Rectal smooth muscle tissue (tissue), 1 donor: ENCODE measurements at regions not wholly inside any gene's neighbourhood (a gene's known extent, or its start where the extent isn't known, plus 50 kb on each side); places are given as distances from the start of the nearest gene placed in this dataset.

Experiments
- H3K27ac ChIP-seq: one replicate; pipeline ENCODE4 v1.7.0; 2013; ENCODE audit warnings: low read depth, low read length, inconsistent platforms
- H3K27me3 ChIP-seq: one replicate; pipeline ENCODE4 v1.7.0; 2013; ENCODE audit warnings: low read length; ENCODE audit not compliant: control insufficient read depth, insufficient read depth
- H3K36me3 ChIP-seq: one replicate; pipeline ENCODE4 v1.7.0; 2013; ENCODE audit warnings: low read length; ENCODE audit not compliant: control insufficient read depth, insufficient read depth
- H3K4me1 ChIP-seq: one replicate; pipeline ENCODE4 v1.7.0; 2013; ENCODE audit warnings: low read length; ENCODE audit not compliant: control insufficient read depth, insufficient read depth
- H3K4me3 ChIP-seq: one replicate; pipeline ENCODE4 v1.7.0; 2013; ENCODE audit warnings: low read length
- H3K9ac ChIP-seq: one replicate; pipeline ENCODE4 v1.7.0; 2013; ENCODE audit warnings: low read length

GRCh38 chr1:209510063-209510462, 73.5 kb upstream of the CAMK1G start:
- no peak overlapping the region for H3K27ac ChIP-seq
- H3K27me3 ChIP-seq = no peaks in the 10 kb centered on the region
- H3K36me3 ChIP-seq = no peaks in the 10 kb centered on the region
- no peaks in the 10 kb centered on the region for H3K4me1 ChIP-seq
- no peak overlapping the region for H3K9ac ChIP-seq
- H3K4me3 ChIP-seq = no peak overlapping the region

DNA sequence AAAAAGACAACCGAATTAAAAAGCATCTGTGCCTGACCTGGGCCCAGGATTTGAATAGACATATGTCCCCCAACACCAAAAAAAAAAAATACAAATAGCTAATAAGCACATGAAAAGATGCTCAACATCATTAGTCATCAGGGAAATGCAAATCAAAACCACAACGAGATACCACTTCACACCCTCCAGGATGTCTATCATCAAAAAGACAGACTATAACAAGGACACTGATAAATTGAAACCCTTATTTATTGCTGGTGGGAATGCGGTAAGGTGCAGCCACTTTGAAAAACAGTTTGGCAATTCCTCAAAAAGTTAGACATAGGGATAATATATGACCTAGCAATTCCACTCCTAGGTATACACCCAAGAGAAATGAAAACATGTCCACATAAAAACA, 72.3 kb upstream of the CAMK1G start:
- Histone ChIP-seq H3K36me3 (no peaks in the 10 kb centered on the region), H3K4me1 (no peaks in the 10 kb centered on the region), H3K9ac (no peak overlapping the region), H3K4me3 (no peak overlapping the region), H3K27ac (no peak overlapping the region), H3K27me3 (no peaks in the 10 kb centered on the region)

DNA sequence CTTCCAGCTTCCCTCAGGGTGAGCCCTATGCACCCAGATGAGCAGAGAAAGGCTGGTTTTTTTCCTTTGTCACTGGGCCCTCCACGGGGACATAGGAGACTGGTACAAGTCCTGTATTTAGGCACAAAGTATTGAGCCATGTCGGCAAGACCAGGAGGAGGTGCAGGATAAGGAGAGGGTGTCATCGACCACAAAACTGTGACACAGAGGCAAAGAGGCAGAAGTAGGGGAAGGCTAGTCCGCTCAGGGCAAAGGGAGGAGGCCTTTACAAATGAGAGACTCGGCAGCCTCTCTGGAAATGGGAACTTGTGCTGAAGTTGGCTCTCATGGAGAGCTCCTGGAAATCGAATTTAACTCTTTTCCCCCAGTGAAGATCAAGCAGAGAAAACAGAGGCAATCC, 70.7 kb upstream of the CAMK1G start:
- no peaks in the 10 kb centered on the region for H3K4me1 ChIP-seq
- no peak overlapping the region for H3K4me3 ChIP-seq
- H3K36me3 ChIP-seq = no peaks in the 10 kb centered on the region
- H3K27ac ChIP-seq = no peak overlapping the region
- H3K9ac ChIP-seq = no peak overlapping the region
- H3K27me3 ChIP-seq = no peaks in the 10 kb centered on the region

GRCh38 chr1:209513226-209513625, 70.3 kb upstream of the CAMK1G start:
- no peaks in the 10 kb centered on the region for H3K27me3 ChIP-seq
- no peaks in the 10 kb centered on the region for H3K36me3 ChIP-seq
- H3K4me1 ChIP-seq = no peaks in the 10 kb centered on the region
- H3K9ac ChIP-seq = no peak overlapping the region
- H3K4me3 ChIP-seq = no peak overlapping the region
- H3K27ac ChIP-seq = no peak overlapping the region

DNA sequence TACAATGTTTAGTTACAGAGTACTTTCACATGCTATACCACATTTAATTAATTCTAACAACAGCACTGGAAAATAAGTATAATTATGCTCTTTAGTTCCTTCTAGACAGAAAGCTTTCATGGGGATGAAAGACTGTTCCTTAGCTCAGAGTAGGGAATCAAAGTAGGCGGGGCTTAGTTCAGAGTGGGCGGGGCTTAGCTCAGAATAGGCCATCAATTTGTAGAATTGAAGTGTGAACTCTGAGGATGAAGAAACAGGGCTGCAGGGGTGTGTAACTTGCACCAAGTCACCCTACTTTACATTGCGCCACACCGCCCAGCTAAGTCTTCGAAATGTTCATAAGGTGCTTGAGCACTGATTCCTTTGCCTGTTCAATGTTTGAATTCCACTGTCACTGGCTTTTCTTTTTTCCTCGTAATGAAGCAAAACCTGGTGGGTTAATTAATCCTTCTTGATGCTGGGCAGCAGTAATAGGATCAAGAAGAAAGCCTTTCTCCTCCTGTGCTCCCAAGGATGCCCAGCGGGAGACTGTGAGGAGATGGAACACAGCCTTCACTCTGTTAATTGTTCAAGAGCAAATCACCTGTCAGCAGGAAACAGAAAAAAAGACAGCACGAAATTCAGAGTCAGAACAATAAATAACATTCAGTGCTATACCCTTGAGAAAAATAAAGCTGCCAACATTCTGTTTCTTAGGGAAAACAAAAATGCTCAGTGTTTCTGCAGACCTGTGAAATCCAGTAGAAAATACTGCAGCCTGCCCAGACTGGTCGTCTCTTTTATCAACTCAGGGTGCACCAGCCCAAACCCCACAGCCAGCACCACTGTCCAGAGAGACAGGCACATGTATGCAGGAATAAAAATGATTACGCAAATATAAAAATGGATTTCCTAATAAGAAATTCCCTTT, 66.5 kb upstream of the CAMK1G start:
- H3K9ac ChIP-seq = no peak overlapping the region
- no peaks in the 10 kb centered on the region for H3K36me3 ChIP-seq
- no peaks in the 10 kb centered on the region for H3K27me3 ChIP-seq
- no peak overlapping the region for H3K4me3 ChIP-seq
- no peak overlapping the region for H3K27ac ChIP-seq
- H3K4me1 ChIP-seq = no peaks in the 10 kb centered on the region

GRCh38 chr1:209517681-209518050, 65.8 kb upstream of the CAMK1G start:
- H3K9ac ChIP-seq = no peak overlapping the region
- no peak overlapping the region for H3K27ac ChIP-seq
- no peaks in the 10 kb centered on the region for H3K4me1 ChIP-seq

GRCh38 chr1:209519786-209520185, 63.7 kb upstream of the CAMK1G start:
- no peaks in the 10 kb centered on the region for H3K27me3 ChIP-seq
- H3K36me3 ChIP-seq = no peaks in the 10 kb centered on the region
- H3K4me3 ChIP-seq = no peak overlapping the region
- H3K9ac ChIP-seq = no peak overlapping the region
- no peaks in the 10 kb centered on the region for H3K4me1 ChIP-seq
- no peak overlapping the region for H3K27ac ChIP-seq

More at GRCh38 chr1:209517681-209518050, 65.8 kb upstream of the CAMK1G start:
- Histone ChIP-seq H3K36me3 (no peaks in the 10 kb centered on the region), H3K27me3 (no peaks in the 10 kb centered on the region), H3K4me3 (no peak overlapping the region)

- Histone ChIP-seq H3K9ac (no peak overlapping the region), H3K27me3 (no peaks in the 10 kb centered on the region), H3K36me3 (no peaks in the 10 kb centered on the region), H3K27ac (no peak overlapping the region), H3K4me3 (no peak overlapping the region), H3K4me1 (no peaks in the 10 kb centered on the region)
Observed at GRCh38 chr1:209522826-209523225, 60.7 kb upstream of the CAMK1G start.

DNA sequence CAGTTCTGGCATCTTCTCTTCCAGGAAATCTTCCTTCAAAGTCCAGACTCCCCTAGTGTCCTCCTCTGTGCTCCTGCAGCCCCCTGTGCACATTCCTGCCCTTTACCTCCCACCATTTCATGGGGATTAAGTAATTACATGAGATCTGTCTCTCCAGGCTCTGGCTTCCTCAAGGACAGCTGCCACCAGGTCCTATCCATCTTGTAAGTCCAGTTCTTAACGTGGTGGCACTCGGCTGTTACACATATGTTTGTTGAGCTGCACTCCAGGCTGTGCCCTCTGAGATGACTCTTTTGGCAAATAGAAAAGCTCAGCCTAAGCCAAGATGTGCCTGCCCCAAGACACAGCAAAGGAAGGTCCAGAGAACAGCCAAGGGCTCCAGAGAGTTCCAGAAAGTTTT, 57.4 kb upstream of the CAMK1G start:
- Histone ChIP-seq H3K27me3 (no peaks in the 10 kb centered on the region), H3K27ac (no peak overlapping the region), H3K9ac (no peak overlapping the region), H3K36me3 (no peaks in the 10 kb centered on the region), H3K4me3 (no peak overlapping the region), H3K4me1 (no peaks in the 10 kb centered on the region)

DNA sequence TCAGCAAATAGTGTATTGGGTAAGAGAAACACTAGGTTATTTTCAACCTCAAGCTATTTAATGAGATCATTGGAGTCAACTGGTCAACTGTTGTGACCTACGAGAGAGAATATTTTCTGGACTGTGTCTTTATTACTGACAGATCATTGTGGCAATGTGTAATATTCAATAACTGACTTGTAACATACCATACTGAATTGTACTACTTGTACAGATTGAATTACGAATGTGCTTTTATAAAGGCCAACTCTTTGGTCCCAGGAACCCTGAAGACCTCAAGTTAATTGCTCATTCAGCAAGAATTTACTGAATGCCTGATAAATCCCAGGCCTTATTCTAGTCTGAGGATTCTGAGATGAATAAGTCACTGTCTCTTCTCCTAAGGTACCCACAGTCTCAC, 56.1 kb upstream of the CAMK1G start:
- Histone ChIP-seq H3K9ac (no peak overlapping the region), H3K4me1 (no peaks in the 10 kb centered on the region), H3K4me3 (no peak overlapping the region), H3K27me3 (no peaks in the 10 kb centered on the region), H3K36me3 (no peaks in the 10 kb centered on the region), H3K27ac (no peak overlapping the region)

DNA sequence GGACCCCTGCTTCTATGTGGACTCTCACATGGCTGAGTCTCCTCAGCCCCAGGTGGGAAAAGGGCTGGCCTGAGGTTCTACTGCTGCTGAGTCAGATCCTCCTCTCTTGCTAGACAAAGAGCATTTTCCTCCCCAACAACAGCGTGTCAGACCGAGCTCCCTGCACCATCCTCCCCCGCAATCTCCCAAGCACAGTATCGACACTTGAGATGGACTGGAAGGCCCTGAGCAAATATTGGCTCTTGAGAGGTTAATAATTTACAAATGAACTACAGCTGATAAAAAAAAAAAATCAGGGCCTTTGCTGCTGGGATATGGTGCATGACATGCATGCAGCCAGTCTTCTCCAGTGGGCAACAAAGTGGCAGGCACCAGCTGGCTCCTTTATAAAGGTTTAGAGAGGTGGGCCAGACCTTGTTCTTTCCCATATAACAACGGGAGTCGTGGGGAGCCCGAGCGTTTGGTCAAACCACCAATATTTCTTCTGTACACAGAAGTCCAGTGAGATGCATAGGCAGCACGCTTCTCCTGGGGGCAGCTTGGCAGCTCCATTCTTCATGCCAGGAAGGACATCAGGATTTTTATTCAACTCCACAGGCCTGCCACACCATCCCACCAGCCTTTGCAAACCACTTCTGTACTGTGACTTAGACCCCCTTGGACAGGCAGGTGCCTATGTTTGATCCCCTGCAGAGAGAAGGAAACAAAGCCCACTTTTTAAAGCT, 55.4 kb upstream of the CAMK1G start:
- no peaks in the 10 kb centered on the region for H3K4me1 ChIP-seq
- no peak overlapping the region for H3K9ac ChIP-seq
- no peak overlapping the region for H3K27ac ChIP-seq
- no peaks in the 10 kb centered on the region for H3K36me3 ChIP-seq
- H3K27me3 ChIP-seq = no peaks in the 10 kb centered on the region
- no peak overlapping the region for H3K4me3 ChIP-seq

- Histone ChIP-seq H3K27me3 (no peaks in the 10 kb centered on the region), H3K36me3 (no peaks in the 10 kb centered on the region), H3K9ac (no peak overlapping the region), H3K4me3 (no peak overlapping the region), H3K4me1 (no peaks in the 10 kb centered on the region), H3K27ac (no peak overlapping the region)
Observed at GRCh38 chr1:209529233-209529632, 54.3 kb upstream of the CAMK1G start.

GRCh38 chr1:209531006-209531405, 52.5 kb upstream of the CAMK1G start:
- Histone ChIP-seq H3K4me1 (no peaks in the 10 kb centered on the region), H3K4me3 (no peak overlapping the region), H3K27me3 (no peaks in the 10 kb centered on the region), H3K27ac (no peak overlapping the region), H3K36me3 (no peaks in the 10 kb centered on the region), H3K9ac (no peak overlapping the region)
